ENCODE measurements at regions not wholly inside any gene's neighbourhood (a gene's known extent, or its start where the extent isn't known, plus 50 kb on each side); places are given as distances from the start of the nearest gene placed in this dataset.

GRCh38 chr9:29290516-29290915, 1717.2 kb upstream of the C9orf72 start:
- H3K27ac ChIP-seq, result no peak overlapping the region
- no peak for TF ChIP-seq POLR2AphosphoS5 (IDR thresholded peaks at IDR 0.05)
- no peak for TF ChIP-seq POLR2A (IDR thresholded peaks at IDR 0.05)
- no peak for TF ChIP-seq EP300 (IDR thresholded peaks at IDR 0.05)
- TF ChIP-seq CTCF (IDR thresholded peaks at IDR 0.05), result no peak
- intact Hi-C loops (cut with DNase I), result no loop called here
- WGBS, 2 donors, result 46 to 49% methylated on average over 1 of the region's 1 CpG
- H3K36me3 ChIP-seq, result no peaks in the 10 kb centered on the region
- no peaks in the 10 kb centered on the region for H3K27me3 ChIP-seq
- H3K9me3 ChIP-seq, result peaks cover 0 to 4% (median 0%) of the 10 kb centered on the region in 4 donors
- H3K4me1 ChIP-seq, result no peaks in the 10 kb centered on the region
- H3K4me3 ChIP-seq, result no peak overlapping the region
- DNase-seq, result no peak

DNA sequence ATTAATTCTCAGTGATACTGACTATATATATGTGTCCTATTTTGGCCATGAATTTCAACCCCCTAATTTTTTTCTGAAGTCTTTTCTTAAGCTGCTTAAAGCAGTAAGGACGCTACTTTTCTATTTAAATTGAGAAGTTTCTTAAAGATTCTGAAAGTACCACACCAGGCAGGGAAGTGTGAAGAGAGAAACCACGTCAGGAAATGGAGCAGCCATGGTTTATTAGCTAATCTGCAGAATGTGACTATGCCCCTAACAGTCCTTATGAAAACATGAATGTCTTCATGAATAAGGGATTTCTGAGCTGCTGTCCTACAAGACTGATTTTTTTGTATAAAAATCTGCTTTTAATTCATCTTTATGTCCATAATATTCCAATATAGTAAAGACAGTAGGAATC, 1724.3 kb upstream of the C9orf72 start:
- intact Hi-C loops (cut with DNase I), result no loop called here
- WGBS, 2 donors, result 37 to 46% methylated on average over 2 of the region's 2 CpGs
- H3K4me3 ChIP-seq, result no peak overlapping the region
- TF ChIP-seq POLR2A (IDR thresholded peaks at IDR 0.05) (no peak), EP300 (IDR thresholded peaks at IDR 0.05) (no peak), CTCF (IDR thresholded peaks at IDR 0.05) (no peak), POLR2AphosphoS5 (IDR thresholded peaks at IDR 0.05) (no peak)
- no peak for DNase-seq
- no peaks in the 10 kb centered on the region for H3K4me1 ChIP-seq
- H3K9me3 ChIP-seq, result peaks cover 0 to 4% (median 0%) of the 10 kb centered on the region in 4 donors
- H3K27me3 ChIP-seq, result no peaks in the 10 kb centered on the region
- no peak overlapping the region for H3K27ac ChIP-seq
- H3K36me3 ChIP-seq, result no peaks in the 10 kb centered on the region

DNA sequence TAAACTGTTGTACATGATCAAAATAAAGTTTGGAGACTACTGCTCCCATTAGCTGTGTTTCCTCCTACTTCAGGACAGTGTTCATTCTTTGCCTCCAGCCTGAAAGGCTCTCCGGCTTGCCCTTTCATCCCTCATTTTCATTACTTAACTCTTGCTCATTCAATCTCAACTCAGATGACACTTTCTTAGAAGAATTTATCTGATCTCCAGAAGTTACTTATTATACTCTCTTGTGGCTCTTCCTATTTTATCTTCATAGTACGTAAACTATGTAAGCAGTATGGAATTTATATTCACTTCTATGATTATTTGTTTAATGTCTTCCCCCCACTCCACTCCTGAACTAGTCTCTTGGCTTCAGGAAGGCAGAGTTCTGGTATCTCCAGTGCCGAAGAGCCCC, 1737.9 kb upstream of the C9orf72 start:
- WGBS, 2 donors, result 74 to 82% methylated on average over 3 of the region's 3 CpGs
- Histone ChIP-seq H3K36me3 (no peaks in the 10 kb centered on the region), H3K9me3 (no peaks in the 10 kb centered on the region), H3K4me1 (no peaks in the 10 kb centered on the region), H3K27ac (no peak overlapping the region), H3K4me3 (no peak overlapping the region), H3K27me3 (no peaks in the 10 kb centered on the region)
- intact Hi-C loops (cut with DNase I), result no loop called here
- DNase-seq, result no peak
- TF ChIP-seq CTCF (IDR thresholded peaks at IDR 0.05), result no peak
- TF ChIP-seq EP300 (IDR thresholded peaks at IDR 0.05), result no peak
- no peak for TF ChIP-seq POLR2A (IDR thresholded peaks at IDR 0.05)
- no peak for TF ChIP-seq POLR2AphosphoS5 (IDR thresholded peaks at IDR 0.05)

- no peak for DNase-seq
- Histone ChIP-seq H3K27me3 (no peaks in the 10 kb centered on the region), H3K4me3 (no peak overlapping the region), H3K4me1 (no peaks in the 10 kb centered on the region), H3K9me3 (no peaks in the 10 kb centered on the region), H3K27ac (no peak overlapping the region), H3K36me3 (no peaks in the 10 kb centered on the region)
- no peak for TF ChIP-seq EP300 (IDR thresholded peaks at IDR 0.05)
- TF ChIP-seq CTCF (IDR thresholded peaks at IDR 0.05), result no peak
- intact Hi-C loops (cut with DNase I), result no loop called here
- 94 to 97% methylated on average over 3 of the region's 3 CpGs for WGBS, 2 donors
Observed at GRCh38 chr9:29312327-29312726, 1739.0 kb upstream of the C9orf72 start.

DNA sequence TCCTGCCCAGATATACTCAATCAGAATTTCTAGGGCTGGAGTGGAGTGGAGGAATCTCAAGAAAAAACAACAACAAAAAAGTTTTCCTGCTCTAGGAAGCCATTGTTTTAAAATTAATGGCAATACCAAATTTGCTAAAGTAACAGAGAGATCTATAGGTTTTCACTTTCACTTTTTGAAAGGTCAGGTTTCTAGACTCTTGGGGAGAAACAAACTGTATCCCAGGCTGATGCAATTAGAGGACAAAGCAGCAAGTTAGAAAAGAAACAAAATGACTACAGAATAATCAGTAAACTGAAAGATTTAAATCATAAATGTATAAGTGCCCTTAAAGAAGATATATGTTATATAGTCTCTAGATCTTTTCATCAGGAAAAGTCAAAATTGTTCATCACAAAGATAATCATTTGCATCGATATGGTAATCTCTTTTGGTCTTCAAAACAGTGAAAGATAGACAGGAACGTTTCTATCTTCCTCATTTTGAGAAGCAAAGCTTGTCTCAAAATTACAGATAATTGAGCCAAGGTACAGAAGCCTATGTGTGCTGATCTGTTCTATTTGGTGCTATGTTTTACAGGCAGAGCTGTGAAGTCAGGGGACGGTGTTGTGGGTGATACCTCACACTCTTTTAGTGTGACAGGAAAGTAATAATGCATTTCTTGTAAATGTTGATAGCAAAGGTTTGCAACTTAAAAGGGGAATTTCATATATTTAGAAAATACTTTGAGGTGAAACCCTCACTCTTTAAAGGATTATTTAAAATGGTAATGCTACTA, 1746.6 kb upstream of the C9orf72 start:
- no peak overlapping the region for H3K4me3 ChIP-seq
- intact Hi-C loops (cut with DNase I), result no loop called here
- no peaks in the 10 kb centered on the region for H3K4me1 ChIP-seq
- no peak overlapping the region for H3K27ac ChIP-seq
- H3K27me3 ChIP-seq, result no peaks in the 10 kb centered on the region
- H3K36me3 ChIP-seq, result no peaks in the 10 kb centered on the region
- H3K9me3 ChIP-seq, result peaks cover 0 to 3% (median 0%) of the 10 kb centered on the region in 4 donors
- no peak for DNase-seq
- 65 to 74% methylated on average over 3 of the region's 3 CpGs for WGBS, 2 donors
- TF ChIP-seq POLR2A (IDR thresholded peaks at IDR 0.05), result no peak
- no peak for TF ChIP-seq POLR2AphosphoS5 (IDR thresholded peaks at IDR 0.05)

All from sigmoid colon (tissue), 6 donors.